ENCODE measurements at regions not wholly inside any gene's neighbourhood (a gene's known extent, or its start where the extent isn't known, plus 50 kb on each side); places are given as distances from the start of the nearest gene placed in this dataset.

DNA sequence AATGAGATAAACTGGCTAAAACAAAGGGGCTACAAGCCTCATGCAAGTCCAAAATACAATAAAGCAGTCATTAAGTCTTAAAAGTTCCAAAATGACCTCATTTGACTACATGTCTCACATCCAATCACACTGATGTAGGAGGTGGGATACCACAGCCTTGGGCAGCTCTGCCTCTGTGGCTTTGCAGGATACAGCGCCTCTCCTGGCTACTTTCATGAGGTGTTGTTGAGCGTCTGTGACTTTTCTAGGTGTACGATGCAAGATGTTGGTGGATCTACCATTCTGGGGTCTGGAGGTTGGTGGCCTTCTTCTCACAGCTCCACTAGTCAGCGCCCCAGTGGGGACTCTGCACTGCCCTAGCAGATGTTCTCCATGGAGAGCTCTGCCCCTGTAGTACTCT lies 944.9 kb downstream of the TECRL start:
- no peak overlapping the region for H3K4me2 ChIP-seq (ENCODE audit: low read depth, low read length)
- CTCF ChIA-PET (ENCODE audit: low intra/inter-chr PET ratio, low total read pairs) = no interaction called here
- intact Hi-C loops (cut with micrococcal nuclease; ENCODE audit: unreplicated experiment) (no loop called here), in situ Hi-C loops (cut with HindIII; ENCODE audit: extremely low pct_ligation_motif_present, low pct_unique_long_range_greater_than_20kb) (no loop called here)
- ATAC-seq (no peak), FAIRE-seq (no peak), DNase-seq (ENCODE audit: low spot score) (no peak)
- no peaks in the 10 kb centered on the region for H3K27me3 ChIP-seq (ENCODE audit: control insufficient read depth in 1 of 2, insufficient read depth in 2 of 2, low read length in 2 of 2)
- H3K9me3 ChIP-seq (ENCODE audit: low read length) = 0 out of 2 replicates have a peak, but pooled peaks cover 3% of the 10 kb centered on the region
- TF ChIP-seq SP5 (CRISPR knock-in tag; IDR thresholded peaks at IDR 0.05; ENCODE audit: borderline replicate concordance, low read depth) = no peak
- TF ChIP-seq TEAD3 (CRISPR knock-in tag; optimal IDR thresholded peaks at IDR 0.05; ENCODE audit: borderline replicate concordance) = no peak
- TF ChIP-seq, protein P1, sequence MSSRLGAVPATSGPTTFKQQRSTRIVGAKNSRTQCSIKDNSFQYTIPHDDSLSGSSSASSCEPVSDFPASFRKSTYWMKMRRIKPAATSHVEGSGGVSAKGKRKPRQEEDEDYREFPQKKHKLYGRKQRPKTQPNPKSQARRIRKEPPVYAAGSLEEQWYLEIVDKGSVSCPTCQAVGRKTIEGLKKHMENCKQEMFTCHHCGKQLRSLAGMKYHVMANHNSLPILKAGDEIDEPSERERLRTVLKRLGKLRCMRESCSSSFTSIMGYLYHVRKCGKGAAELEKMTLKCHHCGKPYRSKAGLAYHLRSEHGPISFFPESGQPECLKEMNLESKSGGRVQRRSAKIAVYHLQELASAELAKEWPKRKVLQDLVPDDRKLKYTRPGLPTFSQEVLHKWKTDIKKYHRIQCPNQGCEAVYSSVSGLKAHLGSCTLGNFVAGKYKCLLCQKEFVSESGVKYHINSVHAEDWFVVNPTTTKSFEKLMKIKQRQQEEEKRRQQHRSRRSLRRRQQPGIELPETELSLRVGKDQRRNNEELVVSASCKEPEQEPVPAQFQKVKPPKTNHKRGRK (CRISPR knock-in tag; IDR thresholded peaks at IDR 0.05) = no peak
- no peak for TF ChIP-seq ZNF121 (CRISPR knock-in tag; IDR thresholded peaks at IDR 0.05)
- no peak for TF ChIP-seq SMC3 (IDR thresholded peaks at IDR 0.05; ENCODE audit: low read length)
- TF ChIP-seq ZNF761 (CRISPR knock-in tag; conservative IDR thresholded peaks at IDR 0.05) = no peak
- TF ChIP-seq ZSCAN25 (CRISPR knock-in tag; IDR thresholded peaks at IDR 0.05) = no peak
- TF ChIP-seq ZNF30 (CRISPR knock-in tag; IDR thresholded peaks at IDR 0.05) = no peak
- TF ChIP-seq STAT6 (CRISPR knock-in tag; IDR thresholded peaks at IDR 0.05; ENCODE audit: borderline replicate concordance) = no peak
- H4K20me1 ChIP-seq (ENCODE audit: insufficient read depth, low read length) = no peaks in the 10 kb centered on the region
- H3K9ac ChIP-seq (ENCODE audit: insufficient read depth, low read depth, low read length) = no peak overlapping the region
- H3K4me1 ChIP-seq (ENCODE audit: insufficient read depth, low read length) = no peaks in the 10 kb centered on the region
- POLR2A ChIA-PET = no interaction called here
- H3K79me2 ChIP-seq (ENCODE audit: insufficient read depth, low read length) = no peaks in the 10 kb centered on the region
- 65% methylated on average over 3 of the region's 4 CpGs for WGBS (ENCODE audit: low lambda C conversion rate)
- no TSS peak for BruUV-seq (replicated peaks)
- H3K27ac ChIP-seq (ENCODE audit: extremely low read length, insufficient read depth, low read length) = no peak overlapping the region
- no peak overlapping the region for H3K4me3 ChIP-seq (replicated peaks in 1 of 3; ENCODE audit: insufficient read depth in 1 of 3, low read depth in 2 of 3, low read length in 3 of 3)
- no peak overlapping the region for H2AFZ ChIP-seq (ENCODE audit: low read length)
- no peaks in the 10 kb centered on the region for H3K36me3 ChIP-seq (replicated peaks in 1 of 2; ENCODE audit: control insufficient read depth in 1 of 2, insufficient read depth in 2 of 2, low read length in 2 of 2)

All from HepG2 (cell line).